ENCODE measurements at regions not wholly inside any gene's neighbourhood (a gene's known extent, or its start where the extent isn't known, plus 50 kb on each side); places are given as distances from the start of the nearest gene placed in this dataset.

- H3K4me3 Mint-ChIP-seq (ENCODE audit: unreplicated experiment) = no peak overlapping the region
- H3K27ac Mint-ChIP-seq (ENCODE audit: unreplicated experiment) = no peak overlapping the region
- no peak for DNase-seq
- TF ChIP-seq CTCF (IDR thresholded peaks at IDR 0.05; ENCODE audit: partially characterized antibody, unreplicated experiment) = no peak
- peaks cover 3% of the 10 kb centered on the region for H3K4me1 Mint-ChIP-seq (ENCODE audit: low read depth, unreplicated experiment)
- H3K36me3 Mint-ChIP-seq (ENCODE audit: unreplicated experiment) = peaks cover 11% of the 10 kb centered on the region
- H3K9me3 Mint-ChIP-seq (ENCODE audit: unreplicated experiment) = no peaks in the 10 kb centered on the region
- no peaks in the 10 kb centered on the region for H3K27me3 Mint-ChIP-seq (ENCODE audit: unreplicated experiment)
These were observed 1026.5 kb upstream of the EEF2KMT start for GRCh38 chr16:6124136-6124535.

- Mint-ChIP-seq H3K27me3 (ENCODE audit: unreplicated experiment) (no peaks in the 10 kb centered on the region), H3K4me3 (ENCODE audit: unreplicated experiment) (no peak overlapping the region), H3K4me1 (ENCODE audit: low read depth, unreplicated experiment) (peaks cover 3% of the 10 kb centered on the region), H3K36me3 (ENCODE audit: unreplicated experiment) (peaks cover 11% of the 10 kb centered on the region), H3K27ac (ENCODE audit: unreplicated experiment) (no peak overlapping the region), H3K9me3 (ENCODE audit: unreplicated experiment) (peaks cover under 1% of the 10 kb centered on the region)
- TF ChIP-seq CTCF (IDR thresholded peaks at IDR 0.05; ENCODE audit: partially characterized antibody, unreplicated experiment) = no peak
- no peak for DNase-seq
These were observed 1024.8 kb upstream of the EEF2KMT start for GRCh38 chr16:6122401-6122800.

- H3K36me3 Mint-ChIP-seq (ENCODE audit: unreplicated experiment) = no peaks in the 10 kb centered on the region
- no peak overlapping the region for H3K27ac Mint-ChIP-seq (ENCODE audit: unreplicated experiment)
- DNase-seq = no peak
- no peak overlapping the region for H3K4me3 Mint-ChIP-seq (ENCODE audit: unreplicated experiment)
- no peak for TF ChIP-seq CTCF (IDR thresholded peaks at IDR 0.05; ENCODE audit: partially characterized antibody, unreplicated experiment)
- H3K4me1 Mint-ChIP-seq (ENCODE audit: low read depth, unreplicated experiment) = no peaks in the 10 kb centered on the region
- no peaks in the 10 kb centered on the region for H3K27me3 Mint-ChIP-seq (ENCODE audit: unreplicated experiment)
- peaks cover 9% of the 10 kb centered on the region for H3K9me3 Mint-ChIP-seq (ENCODE audit: unreplicated experiment)
These were observed 1017.1 kb upstream of the EEF2KMT start for GRCh38 chr16:6114691-6115090.

GRCh38 chr16:6113749-6114148 lies 1016.2 kb upstream of the EEF2KMT start:
- no peak overlapping the region for H3K27ac Mint-ChIP-seq (ENCODE audit: unreplicated experiment)
- H3K36me3 Mint-ChIP-seq (ENCODE audit: unreplicated experiment) = no peaks in the 10 kb centered on the region
- H3K4me1 Mint-ChIP-seq (ENCODE audit: low read depth, unreplicated experiment) = no peaks in the 10 kb centered on the region
- peaks cover 9% of the 10 kb centered on the region for H3K9me3 Mint-ChIP-seq (ENCODE audit: unreplicated experiment)
- H3K4me3 Mint-ChIP-seq (ENCODE audit: unreplicated experiment) = no peak overlapping the region
- no peaks in the 10 kb centered on the region for H3K27me3 Mint-ChIP-seq (ENCODE audit: unreplicated experiment)
- TF ChIP-seq CTCF (IDR thresholded peaks at IDR 0.05; ENCODE audit: partially characterized antibody, unreplicated experiment) = no peak
- DNase-seq = no peak

- Mint-ChIP-seq H3K4me1 (ENCODE audit: low read depth, unreplicated experiment) (no peaks in the 10 kb centered on the region), H3K4me3 (ENCODE audit: unreplicated experiment) (no peak overlapping the region), H3K36me3 (ENCODE audit: unreplicated experiment) (no peaks in the 10 kb centered on the region), H3K27ac (ENCODE audit: unreplicated experiment) (no peak overlapping the region), H3K27me3 (ENCODE audit: unreplicated experiment) (no peaks in the 10 kb centered on the region), H3K9me3 (ENCODE audit: unreplicated experiment) (peaks cover 9% of the 10 kb centered on the region)
- no peak for TF ChIP-seq CTCF (IDR thresholded peaks at IDR 0.05; ENCODE audit: partially characterized antibody, unreplicated experiment)
- no peak for DNase-seq
These were observed 1015.1 kb upstream of the EEF2KMT start for GRCh38 chr16:6112700-6113099.

All from glutamatergic neuron (in vitro differentiated cells).